B cell (primary cell): ENCODE measurements at regions not wholly inside any gene's neighbourhood (a gene's known extent, or its start where the extent isn't known, plus 50 kb on each side); places are given as distances from the start of the nearest gene placed in this dataset.

ENCODE experiments used
- ATAC-seq: fragments of 200-7000 bp; cut with Tn5 transposase; one replicate; pipeline ENCODE4 v1.10.0; 2021; ENCODE audit warnings: low read depth, mild to moderate bottlenecking, moderate number of reproducible peaks, moderate library complexity
- CTCF ChIA-PET: fragments of 350-600 bp; sonication (Branson Sonifier 250); formaldehyde crosslinking; loops from one replicate; lab custom pipeline; 2021; ENCODE audit warnings: antibody characterized with exemption, inconsistent platforms; lab: Charles Lee
- POLR2A ChIA-PET: fragments of 350-600 bp; sonication (Branson Sonifier 250); formaldehyde crosslinking; loops from one replicate; lab custom pipeline; 2021; ENCODE audit warnings: antibody characterized with exemption; lab: Charles Lee
- DNase-seq: peaks from one replicate; pipeline ENCODE4 v3.0.0; 2013
- H2AFZ ChIP-seq: 2 replicates; pipeline ENCODE4 v1.6.1; 2012; ENCODE audit warnings: mild to moderate bottlenecking, low read depth, low read length; ENCODE audit not compliant: insufficient read depth, poor library complexity, severe bottlenecking
- H3K27ac ChIP-seq, 2 donors: 1 replicate in 1 of 2; 2 replicates in 1 of 2; pipeline ENCODE4 v1.5.1; 2012 to 2013; ENCODE audit warnings: low read length in 2 of 2, mild to moderate bottlenecking in 2 of 2, moderate library complexity in 1 of 2
- H3K27me3 ChIP-seq, 4 experiments: fragments of 200-600 bp in 1 of 4; sonication (generic) in 1 of 4; replicated peaks in 1 of 4; 1 replicate in 2 of 4; 2 replicates in 2 of 4; pipeline versions ENCODE4 v1.6.1 to v1.7.0; 2013 to 2016; ENCODE audit warnings: low read length in 3 of 4, mild to moderate bottlenecking in 2 of 4, mixed read lengths in 1 of 4, moderate library complexity in 1 of 4; ENCODE audit not compliant: insufficient read depth in 4 of 4, control insufficient read depth in 3 of 4; ENCODE audit errors: control extremely low read depth in 1 of 4
- H3K36me3 ChIP-seq, 2 experiments: replicated peaks in 1 of 2; 1 replicate in 1 of 2; 2 replicates in 1 of 2; pipeline versions ENCODE4 v1.6.1 to v1.7.1; 2013; ENCODE audit warnings: low read length in 1 of 2; ENCODE audit not compliant: insufficient read depth in 2 of 2, control insufficient read depth in 1 of 2; ENCODE audit errors: control extremely low read depth in 1 of 2, extremely low read depth in 1 of 2
- H3K4me1 ChIP-seq, 2 donors: fragments of 200-600 bp in 1 of 2; sonication (generic) in 1 of 2; 1 replicate in 1 of 2; 2 replicates in 1 of 2; pipeline versions ENCODE4 v1.5.1 to v1.6.1; 2013 to 2017; ENCODE audit warnings: low read length in 2 of 2; ENCODE audit not compliant: control insufficient read depth in 2 of 2, insufficient read depth in 2 of 2
- H3K4me2 ChIP-seq: replicated peaks from 2 replicates; pipeline ENCODE3; 2012; ENCODE audit warnings: mild to moderate bottlenecking, low read depth, low read length; ENCODE audit not compliant: poor library complexity, severe bottlenecking
- H3K4me3 ChIP-seq, 5 experiments: fragments of 200-600 bp in 1 of 5; sonication (generic) in 1 of 5; 1 replicate in 3 of 5; 2 replicates in 2 of 5; pipeline versions ENCODE4 v1.5.1 to v1.7.0; 2011 to 2016; ENCODE audit warnings: low read length in 4 of 5, mild to moderate bottlenecking in 4 of 5, low read depth in 2 of 5, control low read depth in 1 of 5, moderate library complexity in 1 of 5; ENCODE audit not compliant: insufficient read depth in 1 of 5; ENCODE audit errors: control extremely low read depth in 1 of 5, extremely low read depth in 1 of 5
- H3K79me2 ChIP-seq: fragments of 200-600 bp; sonication (generic); one replicate; pipeline ENCODE4 v1.6.0; 2016; ENCODE audit warnings: low read length; ENCODE audit not compliant: control insufficient read depth, insufficient read depth
- H3K9ac ChIP-seq: fragments of 200-600 bp; sonication (generic); 2 replicates; pipeline ENCODE4 v1.6.1; 2017; ENCODE audit warnings: mild to moderate bottlenecking, low read length, moderate library complexity
- H3K9me3 ChIP-seq, 3 donors: one replicate each; pipeline versions ENCODE4 v1.6.1 to v1.7.1; 2013; ENCODE audit warnings: low read length in 2 of 3; ENCODE audit not compliant: control insufficient read depth in 2 of 3, insufficient read depth in 1 of 3; ENCODE audit errors: control extremely low read depth in 1 of 3
- H4K20me1 ChIP-seq: 2 replicates; pipeline ENCODE4 v1.6.0; 2012; ENCODE audit warnings: mild to moderate bottlenecking, low read length; ENCODE audit not compliant: insufficient read depth, control insufficient read depth, poor library complexity, severe bottlenecking
- H3K27ac Mint-ChIP-seq: one replicate; pipeline ENCODE4 v1.8.0; 2021; ENCODE audit warnings: mixed read lengths
- H3K27me3 Mint-ChIP-seq: one replicate; pipeline ENCODE4 v1.8.0; 2021; ENCODE audit warnings: mixed read lengths
- H3K4me1 Mint-ChIP-seq: one replicate; pipeline ENCODE4 v1.8.0; 2021; ENCODE audit warnings: mixed read lengths
- H3K4me3 Mint-ChIP-seq: one replicate; pipeline ENCODE4 v1.8.0; 2021; ENCODE audit warnings: mixed read lengths
- H3K9me3 Mint-ChIP-seq: one replicate; pipeline ENCODE4 v1.8.0; 2022; ENCODE audit warnings: mixed read lengths; ENCODE audit not compliant: insufficient read depth
- CTCF ChIP-seq: fragments of 200-600 bp; IDR thresholded peaks from one replicate; pipeline ENCODE4 v1.8.0; 2022; ENCODE audit warnings: antibody characterized with exemption, mild to moderate bottlenecking
- EZH2 ChIP-seq: IDR thresholded peaks from 2 replicates; pipeline ENCODE4 v1.6.1; 2012; ENCODE audit warnings: borderline replicate concordance, low read depth, mild to moderate bottlenecking, moderate library complexity, low read length; ENCODE audit not compliant: insufficient read depth, poor library complexity, severe bottlenecking
- WGBS: methylation state at CpG from one replicate; pipeline ENCODE4 v1.1.5; 2013; ENCODE audit warnings: missing lambda C conversion rate; ENCODE audit not compliant: insufficient coverage; 5-methylcytosine and 5-hydroxymethylcytosine counted together
- intact Hi-C: fragments of 100-400 bp; cut with micrococcal nuclease; formaldehyde crosslinking; loops from one replicate; pipeline ENCODE4 v1.10.0; 2022

DNA sequence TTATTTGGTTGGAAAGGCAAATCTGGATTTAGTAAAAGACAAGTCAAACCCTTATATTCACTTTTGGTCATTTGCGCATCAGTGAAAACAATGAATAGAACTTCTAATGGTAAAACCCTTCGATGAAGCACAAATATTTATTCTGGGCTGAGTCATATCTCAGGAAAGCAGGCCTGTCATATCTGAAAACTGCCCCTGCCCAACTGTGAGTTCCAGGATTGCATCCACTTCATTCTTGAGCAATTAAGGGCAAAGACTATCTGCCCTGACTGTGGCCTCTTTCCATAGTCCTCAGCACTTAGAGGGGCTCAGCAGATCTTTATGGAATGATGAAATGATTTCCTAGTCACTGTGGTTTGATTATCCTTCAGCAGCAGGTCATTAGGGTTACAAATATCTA lies 795.2 kb upstream of the ID2 start:
- CTCF ChIA-PET, result no interaction called here
- intact Hi-C loops, result no loop called here
- no peak for TF ChIP-seq CTCF
- TF ChIP-seq EZH2, result no peak

DNA sequence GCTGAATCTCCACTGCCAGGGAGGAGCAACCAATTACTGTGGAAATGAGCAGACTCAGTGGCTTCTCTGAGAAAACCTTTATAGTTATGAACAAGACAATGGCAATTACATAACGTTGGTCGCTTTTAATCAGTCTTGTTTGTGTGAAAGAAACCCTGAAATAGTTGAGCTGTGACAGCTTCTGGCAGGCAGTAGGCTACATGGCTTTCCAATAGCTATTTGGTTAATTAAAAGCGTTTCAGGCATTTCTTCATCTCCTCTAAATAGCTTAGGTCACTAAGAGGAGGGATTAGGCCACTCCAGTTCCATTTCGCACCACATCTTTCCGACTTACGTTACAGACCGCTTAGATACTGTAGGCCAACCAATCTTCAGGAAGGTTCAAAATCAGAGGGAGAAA lies 794.4 kb upstream of the ID2 start:
- no peaks in the 10 kb centered on the region for H4K20me1 ChIP-seq
- H2AFZ ChIP-seq, result no peak overlapping the region
- no peaks in the 10 kb centered on the region for H3K9me3 ChIP-seq
- intact Hi-C loops, result no loop called here
- DNase-seq (no peak), ATAC-seq (no peak)
- Mint-ChIP-seq H3K4me1 (no peaks in the 10 kb centered on the region), H3K27me3 (no peaks in the 10 kb centered on the region), H3K4me3 (no peak overlapping the region), H3K9me3 (no peaks in the 10 kb centered on the region), H3K27ac (no peak overlapping the region)
- H3K4me1 ChIP-seq, result no peaks in the 10 kb centered on the region
- H3K4me2 ChIP-seq, result no peak overlapping the region
- WGBS, result no CpG with 5 or more reads among the region's 7 CpGs
- H3K27me3 ChIP-seq, result no peaks in the 10 kb centered on the region
- no peaks in the 10 kb centered on the region for H3K79me2 ChIP-seq
- no peak overlapping the region for H3K9ac ChIP-seq
- H3K36me3 ChIP-seq, result no peaks in the 10 kb centered on the region
- H3K4me3 ChIP-seq, result no peak overlapping the region
- H3K27ac ChIP-seq, result no peak overlapping the region
- CTCF ChIA-PET, result no interaction called here
- TF ChIP-seq CTCF, result no peak
- no peak for TF ChIP-seq EZH2
- POLR2A ChIA-PET, result no interaction called here

More for the DNA sequence above, 795.2 kb upstream of the ID2 start:
- H3K27ac Mint-ChIP-seq, result no peak overlapping the region
- no peak overlapping the region for H3K4me2 ChIP-seq
- H3K4me3 Mint-ChIP-seq, result no peak overlapping the region
- no peaks in the 10 kb centered on the region for H3K36me3 ChIP-seq
- no peaks in the 10 kb centered on the region for H3K4me1 Mint-ChIP-seq
- H3K4me3 ChIP-seq, result no peak overlapping the region
- DNase-seq (no peak), ATAC-seq (no peak)
- H3K9me3 ChIP-seq, result no peaks in the 10 kb centered on the region
- H3K27ac ChIP-seq, result no peak overlapping the region
- WGBS, result 60% methylated on average over 1 of the region's 2 CpGs
- H2AFZ ChIP-seq, result no peak overlapping the region
- no peaks in the 10 kb centered on the region for H4K20me1 ChIP-seq
- H3K9ac ChIP-seq, result no peak overlapping the region
- no peaks in the 10 kb centered on the region for H3K4me1 ChIP-seq
- no peaks in the 10 kb centered on the region for H3K27me3 ChIP-seq
- no peaks in the 10 kb centered on the region for H3K9me3 Mint-ChIP-seq
- no peaks in the 10 kb centered on the region for H3K79me2 ChIP-seq
- no peaks in the 10 kb centered on the region for H3K27me3 Mint-ChIP-seq
- POLR2A ChIA-PET, result no interaction called here
